Caki2 (cell line): ENCODE measurements at regions not wholly inside any gene's neighbourhood (a gene's known extent, or its start where the extent isn't known, plus 50 kb on each side); places are given as distances from the start of the nearest gene placed in this dataset.
"Not testable (repeated sequence)": the region's sequence is repeated elsewhere in the genome, so short reads cannot be mapped to it uniquely, and the experiment has no call there.

Experiments used
- DNase-seq: peaks from one replicate; pipeline ENCODE4 v3.0.0-alpha.2; 2015; ENCODE audit warnings: low read depth
- in situ Hi-C: cut with HindIII; loops from 2 replicates; pipeline ENCODE4 v1.10.0; 2016; ENCODE audit warnings: low sequenced_read_pairs, low pct_unique_long_range_greater_than_20kb, mixed read lengths

DNA sequence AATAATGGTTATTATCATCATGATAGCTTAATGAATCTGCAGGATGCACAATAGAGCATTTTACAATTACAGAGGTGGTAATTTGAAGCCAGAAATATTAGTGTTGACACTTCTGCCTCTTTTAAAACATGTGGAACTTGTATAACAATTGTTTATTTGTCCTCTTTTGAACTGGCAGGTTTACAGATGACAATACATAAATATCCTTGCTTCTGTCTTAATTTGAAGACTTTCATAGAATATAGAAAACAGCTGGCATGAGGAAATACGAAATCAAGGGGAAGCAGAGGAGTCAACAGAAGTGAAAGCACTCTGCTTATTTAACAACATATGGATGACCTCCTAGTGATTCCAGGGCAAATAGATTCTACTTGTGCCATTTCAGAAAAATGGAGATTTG, 270.5 kb upstream of the SGO1 start:
- in situ Hi-C loops = no loop called here
- no peak for DNase-seq

DNA sequence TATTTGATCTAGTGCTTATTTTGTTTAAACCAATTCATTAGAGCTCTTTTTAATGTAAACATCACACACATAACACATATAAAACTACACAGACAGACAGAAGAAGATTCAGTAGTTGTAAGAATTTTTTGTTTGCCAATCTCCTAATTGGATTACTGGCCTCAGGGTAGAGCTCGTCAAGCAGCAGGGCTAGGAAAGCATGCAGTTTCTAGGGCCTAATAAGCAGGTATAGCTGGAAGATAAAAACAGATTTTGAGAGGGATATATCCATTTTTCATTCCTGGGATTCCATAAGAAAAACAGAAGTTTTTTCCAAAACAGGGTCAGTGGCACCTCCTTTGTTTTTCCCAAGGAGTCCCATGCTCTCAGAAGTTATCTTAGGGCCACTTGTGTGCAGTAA, 265.2 kb upstream of the SGO1 start:
- in situ Hi-C loops = no loop called here

DNA sequence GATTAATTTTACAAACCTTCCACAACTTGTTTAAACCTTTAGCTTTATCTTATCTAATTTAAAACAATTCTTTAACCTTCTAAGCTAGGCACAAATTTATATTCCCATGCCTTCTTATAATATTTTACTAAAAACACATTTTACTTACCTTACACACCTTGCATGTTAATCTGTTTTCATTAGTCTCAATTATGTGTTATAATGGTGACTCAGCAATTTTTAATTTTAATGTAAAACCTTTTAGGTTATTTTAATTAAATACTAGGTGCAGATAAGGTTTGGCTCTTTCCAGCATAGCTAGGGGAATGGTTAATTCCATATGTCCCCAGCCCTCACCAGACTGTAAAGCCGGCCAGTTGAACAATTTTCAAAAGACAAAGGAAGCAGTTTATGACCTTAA, 264.6 kb upstream of the SGO1 start:
- DNase-seq = no peak
- in situ Hi-C loops = no loop called here

More for the DNA sequence above, 265.2 kb upstream of the SGO1 start:
- DNase-seq = no peak

DNA sequence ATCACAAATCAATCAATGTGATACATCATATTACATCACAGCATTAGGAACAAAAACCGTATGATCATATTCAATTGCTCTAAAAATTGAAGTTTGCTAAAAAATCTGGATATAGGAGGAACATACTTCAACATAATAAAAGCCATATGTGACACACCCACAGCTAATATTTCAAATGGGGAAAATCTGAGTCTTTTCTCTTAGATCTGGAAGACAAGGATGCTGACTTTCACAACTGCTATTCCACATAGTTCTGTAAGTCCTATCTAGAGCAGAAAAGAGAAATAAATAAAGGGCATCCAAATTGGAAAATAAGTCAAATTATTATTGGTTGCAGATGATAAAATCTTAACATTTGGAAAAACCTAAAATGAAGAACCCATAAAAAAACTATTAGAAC, 256.8 kb upstream of the SGO1 start:
- in situ Hi-C loops = no loop called here
- DNase-seq = no peak

DNA sequence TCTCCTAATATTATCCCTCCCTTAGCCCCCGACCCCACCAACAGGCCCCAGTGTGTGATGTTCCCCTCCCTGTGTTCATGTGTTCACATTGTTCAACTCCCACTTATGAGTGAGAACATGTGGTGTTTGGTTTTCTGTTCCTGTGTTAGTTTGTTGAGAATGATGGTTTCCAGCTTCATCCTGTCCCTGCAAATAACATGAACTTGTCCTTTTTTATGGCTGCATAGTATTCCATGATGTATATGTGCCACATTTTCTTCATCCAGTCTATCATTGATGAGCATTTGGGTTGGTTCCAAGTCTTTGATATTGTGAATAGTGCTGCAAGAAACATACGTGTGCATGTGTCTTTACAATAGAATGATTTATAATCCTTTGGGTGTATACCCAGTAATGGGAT, 241.3 kb upstream of the SGO1 start:
- in situ Hi-C loops, DNase-seq: not testable (repeated sequence)

DNA sequence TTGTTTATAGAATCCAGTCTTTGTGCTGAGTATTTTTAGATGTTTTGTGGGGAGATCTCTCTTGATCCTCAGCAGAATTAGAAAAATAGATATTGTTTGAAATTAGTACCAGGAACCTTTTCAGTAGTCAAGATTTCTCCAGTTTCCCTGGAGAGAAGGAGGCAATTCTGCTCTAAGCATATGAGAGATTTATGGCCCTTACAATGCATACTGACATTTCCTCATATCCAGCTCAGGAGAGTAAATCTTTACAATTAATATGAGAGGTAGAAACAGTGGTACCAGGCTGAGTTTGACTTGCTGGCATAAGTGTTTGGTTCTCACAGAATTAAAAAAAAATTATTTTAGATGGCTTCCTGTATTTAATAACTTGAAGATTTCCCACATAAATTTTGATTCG, 239.1 kb upstream of the SGO1 start:
- in situ Hi-C loops = no loop called here

DNA sequence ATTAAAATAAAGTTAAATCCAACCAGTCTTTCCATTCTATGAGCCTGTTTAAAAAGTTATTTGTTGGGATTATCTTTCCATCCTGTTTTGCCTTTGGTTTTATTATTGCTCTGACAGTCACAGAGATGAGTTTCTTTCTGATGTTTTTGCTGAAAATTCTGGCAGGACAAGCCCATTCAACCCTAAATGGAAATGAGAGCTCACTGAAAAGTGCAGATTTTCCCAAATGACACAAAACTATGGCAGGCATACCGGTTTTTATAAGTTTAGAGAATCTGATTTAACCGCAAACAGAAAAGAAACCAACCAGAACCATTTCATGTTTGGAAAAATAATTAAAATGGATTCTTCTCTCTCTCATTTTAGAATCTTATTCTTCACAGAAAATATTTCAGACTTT, 238.1 kb upstream of the SGO1 start:
- no peak for DNase-seq
- in situ Hi-C loops = no loop called here

More for the DNA sequence above, 239.1 kb upstream of the SGO1 start:
- DNase-seq = no peak

DNA sequence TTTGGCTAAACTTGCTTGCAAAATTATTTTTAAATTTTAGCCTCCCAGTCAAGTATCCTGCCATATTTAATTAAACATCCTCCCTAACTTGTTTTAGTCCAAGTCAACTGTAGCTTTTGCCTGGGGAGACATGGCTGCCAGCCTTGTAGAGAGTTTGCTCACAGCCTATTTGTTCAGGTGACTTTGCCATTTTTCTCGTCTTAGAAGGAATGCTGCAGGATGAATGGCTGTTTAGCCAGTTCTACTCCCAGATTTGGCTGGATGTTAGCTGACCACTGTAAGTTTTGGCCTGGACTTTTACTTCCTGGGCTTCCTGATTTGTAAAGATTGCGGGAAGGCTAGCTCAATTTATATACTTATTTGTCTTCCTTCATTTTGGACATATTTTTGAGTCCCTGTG, 236.4 kb upstream of the SGO1 start:
- in situ Hi-C loops = no loop called here
- no peak for DNase-seq

DNA sequence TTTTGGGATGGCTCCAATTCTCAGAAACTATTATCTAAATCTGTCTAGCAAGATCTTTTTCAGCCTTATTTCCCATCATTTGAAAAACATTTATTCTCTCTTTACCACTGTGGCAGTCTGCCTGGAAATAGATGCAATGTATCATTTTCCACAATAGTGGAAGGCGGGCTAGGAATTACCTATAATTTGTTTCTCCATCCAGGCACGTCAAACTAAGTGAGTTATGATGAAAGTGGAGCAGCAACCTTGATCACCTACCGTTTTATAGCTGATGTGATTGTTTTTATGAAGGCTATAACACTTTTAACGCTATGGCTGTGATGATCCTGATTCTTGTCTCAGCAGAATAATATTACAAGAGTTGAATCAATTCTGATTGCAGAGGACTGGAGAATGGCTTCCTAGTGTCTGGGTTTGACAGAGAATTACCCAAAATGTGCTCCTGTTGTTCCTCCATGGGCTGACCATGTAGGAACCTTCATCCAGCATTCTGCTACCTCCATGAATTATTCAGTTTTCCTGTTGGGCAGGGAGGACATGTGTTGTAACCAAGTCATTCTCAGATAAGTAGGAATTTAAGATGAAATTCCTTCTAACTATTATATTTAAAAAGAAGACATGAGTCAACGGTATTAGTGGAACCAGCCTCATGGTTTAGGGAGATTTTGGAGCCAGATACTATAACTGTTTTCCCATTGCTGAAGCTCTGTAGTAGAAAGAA, 231.5 kb upstream of the SGO1 start:
- DNase-seq = no peak
- in situ Hi-C loops = no loop called here

DNA sequence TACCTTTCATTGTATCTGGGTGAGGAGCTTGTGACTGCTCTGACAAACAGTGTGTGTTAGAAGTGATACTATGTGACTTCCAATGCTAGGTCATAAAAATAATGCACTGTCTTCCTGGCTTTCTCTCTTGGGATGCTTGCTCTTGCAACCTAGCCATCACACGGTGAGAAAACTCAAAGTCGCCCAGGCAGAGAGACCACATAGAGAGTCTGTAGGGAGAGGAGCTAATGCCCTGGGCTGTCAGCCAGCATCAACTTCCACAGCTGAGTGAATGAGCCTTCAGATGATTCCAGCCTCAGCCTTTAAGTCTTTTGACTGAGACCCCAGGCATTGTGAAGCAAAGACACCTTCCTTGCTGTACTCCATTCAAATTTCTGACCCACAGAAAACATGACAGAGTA, 220.6 kb upstream of the SGO1 start:
- in situ Hi-C loops = no loop called here
- DNase-seq = no peak

DNA sequence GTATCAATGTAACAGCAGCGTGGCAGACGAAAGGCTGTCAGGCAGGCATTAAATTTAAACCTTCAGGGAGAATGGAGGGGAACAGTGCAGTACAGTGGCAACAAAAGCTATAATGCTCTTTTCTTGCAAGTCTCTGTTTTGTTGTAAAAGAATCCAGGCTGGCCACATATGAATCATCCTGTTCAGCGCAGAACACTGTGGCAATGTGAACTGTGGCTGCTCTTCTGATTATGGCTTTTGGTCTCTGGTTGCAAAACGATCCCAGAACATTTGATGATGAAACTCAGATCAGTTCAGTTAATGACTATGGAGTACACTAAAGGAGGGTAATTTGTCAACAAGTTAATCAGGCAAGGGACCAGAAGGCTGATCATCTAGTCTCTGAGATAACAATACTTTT, 219.7 kb upstream of the SGO1 start:
- no peak for DNase-seq
- in situ Hi-C loops = no loop called here

DNA sequence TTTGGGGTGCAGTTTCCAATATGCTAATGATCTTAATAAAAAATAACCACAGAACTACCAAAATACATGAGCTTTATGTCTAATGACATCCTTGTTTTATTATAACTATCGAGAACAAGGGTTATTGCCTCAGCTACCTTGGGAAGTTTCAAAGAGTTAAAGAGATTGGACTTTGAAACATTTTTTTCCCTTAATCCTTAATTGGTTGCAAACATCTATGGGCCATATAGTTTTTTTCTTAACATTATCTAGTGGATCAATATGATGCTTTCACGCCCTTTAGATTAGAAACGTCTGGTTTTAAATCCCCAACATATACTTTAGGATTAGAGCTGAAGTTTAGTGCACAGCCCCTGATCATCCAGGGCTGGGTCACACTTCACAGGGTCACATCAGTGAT, 219.2 kb upstream of the SGO1 start:
- DNase-seq = no peak
- in situ Hi-C loops = no loop called here

DNA sequence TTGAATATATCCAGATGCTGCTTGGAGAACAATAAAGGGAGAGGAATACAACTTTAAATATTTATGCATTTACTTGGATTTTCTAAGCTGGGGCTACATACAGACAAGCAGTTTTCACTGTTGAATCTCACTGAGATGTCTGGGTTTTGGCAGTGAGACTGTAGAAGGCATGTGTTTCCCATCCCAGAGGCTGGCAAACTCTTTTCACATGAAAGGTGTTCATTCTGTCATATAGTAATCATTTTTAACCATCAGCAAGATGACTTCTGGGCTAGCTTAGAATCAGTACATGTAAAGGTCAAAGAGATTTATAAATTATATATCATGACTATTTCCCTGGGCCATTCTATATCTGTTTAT, 218.7 kb upstream of the SGO1 start:
- in situ Hi-C loops = no loop called here
- no peak for DNase-seq

DNA sequence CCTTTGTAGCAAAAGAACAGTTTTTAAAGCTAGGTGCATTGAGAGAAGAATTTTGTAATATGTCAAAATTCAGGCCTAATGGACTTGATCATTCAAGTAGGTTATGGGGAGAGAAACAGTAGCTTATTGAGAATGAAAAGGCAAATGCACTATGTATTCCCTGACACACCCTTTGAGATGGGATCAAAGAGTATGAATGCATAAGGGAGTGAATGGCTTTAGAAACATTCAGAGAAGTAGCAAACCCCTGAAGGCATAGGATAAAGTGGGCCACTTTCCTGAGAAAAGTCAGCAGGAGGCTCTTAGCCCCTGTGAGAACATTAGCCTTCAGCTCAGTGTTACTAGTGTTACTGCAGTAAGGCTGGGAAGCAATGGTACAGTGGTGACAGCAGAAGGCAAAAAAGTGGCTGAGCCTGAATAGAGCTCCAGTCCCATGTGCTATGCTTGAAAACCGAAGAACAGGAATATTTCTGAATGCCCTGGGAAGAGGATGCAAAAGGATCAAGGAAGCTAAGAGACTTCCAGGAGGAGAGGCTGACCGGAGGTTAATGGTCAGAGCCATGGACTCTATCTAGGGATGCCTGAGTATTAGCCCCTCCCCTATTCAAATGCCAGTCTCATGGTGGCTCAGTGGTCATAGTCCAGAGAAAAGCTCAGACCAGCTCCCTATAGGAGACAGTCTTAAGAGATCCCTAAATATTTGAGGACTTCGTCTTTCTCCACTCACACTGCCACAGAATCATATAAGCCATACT, 218.2 kb upstream of the SGO1 start:
- in situ Hi-C loops = no loop called here
- DNase-seq = no peak

DNA sequence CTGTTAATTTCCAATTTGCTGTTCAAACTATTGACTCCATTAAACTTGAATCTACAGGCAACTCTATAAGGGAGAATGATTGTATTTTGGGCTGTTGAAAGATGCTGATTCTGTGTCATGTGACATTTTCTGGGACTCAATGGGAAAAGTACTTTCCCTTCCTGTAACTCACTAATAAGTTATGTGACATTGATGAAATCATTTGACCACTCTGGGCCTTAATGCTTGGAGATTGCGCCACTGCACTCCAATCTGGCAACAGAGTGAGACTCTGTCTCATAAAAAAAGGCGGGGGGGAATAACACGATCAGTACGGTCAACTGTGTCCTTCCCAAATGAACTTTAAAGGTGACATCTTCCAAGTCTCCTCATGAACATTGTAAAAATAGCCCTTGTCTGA, 215.2 kb upstream of the SGO1 start:
- in situ Hi-C loops = no loop called here
- DNase-seq = no peak

DNA sequence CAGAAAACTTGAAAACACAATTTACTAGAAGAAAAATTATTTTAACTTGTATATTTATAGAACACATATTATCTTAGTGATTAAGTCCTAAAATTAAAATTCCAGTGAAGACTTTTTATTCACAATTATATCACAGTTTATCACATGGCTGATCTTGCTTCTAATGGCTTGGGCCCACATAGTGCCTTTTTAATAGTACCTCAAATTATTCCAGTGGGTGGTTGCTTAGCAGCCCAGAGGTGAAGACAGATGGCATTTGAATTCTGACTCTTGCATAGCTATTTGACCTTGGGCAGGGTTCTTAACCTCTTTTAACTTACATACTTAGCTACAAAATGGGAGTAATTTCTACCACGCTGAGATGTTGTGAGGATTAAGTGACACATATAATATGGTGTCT, 214.7 kb upstream of the SGO1 start:
- DNase-seq = no peak
- in situ Hi-C loops = no loop called here

DNA sequence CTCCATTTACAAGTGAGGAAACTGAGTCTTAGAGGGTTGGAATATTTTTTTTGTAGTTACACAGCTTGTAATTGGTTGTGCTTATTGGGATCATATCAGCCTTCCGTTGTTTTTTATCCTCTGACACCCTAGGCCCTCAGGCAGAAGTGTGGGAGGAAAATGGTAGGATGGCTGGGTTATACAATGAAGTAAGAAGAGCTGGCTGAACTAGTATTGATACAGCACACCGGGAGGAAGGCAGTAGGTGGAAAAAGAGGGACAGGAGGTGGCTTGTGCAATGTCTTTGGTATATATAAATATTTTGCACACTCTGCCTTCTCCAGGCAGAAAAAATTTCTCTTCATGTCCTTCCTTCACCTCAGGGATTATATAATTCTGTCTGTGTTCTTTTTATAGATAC, 214.3 kb upstream of the SGO1 start:
- in situ Hi-C loops = no loop called here
- DNase-seq = no peak

DNA sequence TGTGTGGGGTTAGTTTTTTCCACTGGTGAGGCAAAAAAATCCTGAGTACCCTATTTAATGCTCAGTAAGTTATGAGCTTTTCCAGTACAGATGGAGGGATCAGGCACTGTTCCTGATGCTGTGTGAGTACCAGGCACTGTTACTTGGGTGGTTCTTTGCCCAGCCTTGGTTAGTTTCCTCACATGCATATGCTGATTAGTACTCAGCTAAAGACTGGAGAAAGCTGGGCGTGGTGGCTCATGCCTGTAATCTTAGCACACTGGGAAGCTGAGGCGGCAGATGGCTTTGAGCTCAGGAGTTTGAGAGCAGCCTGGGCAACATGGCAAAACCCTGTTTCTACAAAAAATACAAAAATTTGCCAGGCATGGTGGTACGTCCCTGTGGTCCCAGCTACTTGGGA, 210.3 kb upstream of the SGO1 start:
- DNase-seq = no peak
- in situ Hi-C loops = no loop called here

DNA sequence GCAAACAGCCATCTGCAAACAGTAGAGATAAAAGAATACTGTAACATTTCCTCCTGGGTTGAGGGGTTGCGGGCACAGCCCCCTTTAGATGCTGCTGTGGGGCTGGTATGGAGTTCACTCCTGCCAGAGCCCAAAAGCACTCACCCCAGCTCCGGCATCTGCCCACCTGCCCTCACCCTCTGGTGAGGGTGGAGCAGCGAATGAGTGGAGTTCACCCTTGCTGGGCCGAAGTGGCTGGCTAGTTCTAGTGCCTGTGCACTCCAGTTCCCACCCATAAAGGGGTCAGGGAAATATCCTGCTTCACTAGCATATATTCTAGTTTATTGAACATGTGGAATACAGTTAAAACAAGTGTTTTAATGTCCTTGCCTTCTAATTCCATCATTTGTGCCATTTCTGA, 209.7 kb upstream of the SGO1 start:
- DNase-seq = no peak
- in situ Hi-C loops = no loop called here

DNA sequence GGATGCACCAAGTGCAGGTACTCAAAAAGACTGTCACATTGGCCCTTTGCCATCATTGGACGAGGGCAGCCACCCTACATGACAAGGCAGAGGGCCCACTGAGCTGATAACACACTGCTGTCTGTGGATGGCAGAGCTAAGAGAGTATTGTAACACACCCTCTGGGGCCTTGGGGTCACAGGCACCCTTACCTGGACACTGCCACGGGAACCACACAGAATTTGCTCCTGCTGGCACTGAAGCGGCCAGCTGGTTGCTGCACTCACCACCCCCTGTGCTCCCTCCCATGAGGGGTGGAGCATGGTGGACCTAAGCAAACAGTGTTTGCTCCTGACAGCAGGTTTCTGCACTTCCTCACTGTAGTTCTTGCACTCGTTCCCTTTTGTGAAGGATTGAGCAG, 208.2 kb upstream of the SGO1 start:
- DNase-seq = no peak
- in situ Hi-C loops = no loop called here
